WTC11 (cell line): ENCODE measurements at regions not wholly inside any gene's neighbourhood (a gene's known extent, or its start where the extent isn't known, plus 50 kb on each side); places are given as distances from the start of the nearest gene placed in this dataset.

Source experiments
- AFF4 ChIP-seq: sonication (generic); formaldehyde crosslinking; IDR thresholded peaks from 2 replicates; pipeline ENCODE4 v1.8.1; 2023; ENCODE audit warnings: mild to moderate bottlenecking, missing genetic modification reagents, borderline replicate concordance
- ATF3 ChIP-seq: sonication (generic); formaldehyde crosslinking; conservative IDR thresholded peaks from 2 replicates; pipeline ENCODE4 v1.8.1; 2022; ENCODE audit warnings: mild to moderate bottlenecking, missing genetic modification reagents
- CREB1 ChIP-seq: sonication (generic); formaldehyde crosslinking; IDR thresholded peaks from 2 replicates; pipeline ENCODE4 v1.8.0; 2023; ENCODE audit warnings: mild to moderate bottlenecking, missing genetic modification reagents
- ELF4 ChIP-seq: sonication (generic); formaldehyde crosslinking; IDR thresholded peaks from 2 replicates; pipeline ENCODE4 v1.8.1; 2022; ENCODE audit warnings: low read depth, mild to moderate bottlenecking, moderate library complexity, missing genetic modification reagents
- NR1H2 ChIP-seq: sonication (generic); formaldehyde crosslinking; IDR thresholded peaks from 2 replicates; pipeline ENCODE4 v1.9.0; 2021; ENCODE audit warnings: mild to moderate bottlenecking, moderate library complexity, missing genetic modification reagents
- STAT6 ChIP-seq: sonication (generic); formaldehyde crosslinking; conservative IDR thresholded peaks from 2 replicates; pipeline ENCODE4 v1.8.1; 2023; ENCODE audit warnings: mild to moderate bottlenecking, low read depth, missing genetic modification reagents, moderate library complexity
- USF2 ChIP-seq: sonication (generic); formaldehyde crosslinking; IDR thresholded peaks from 2 replicates; pipeline ENCODE4 v1.8.1; 2023; ENCODE audit warnings: mild to moderate bottlenecking, missing genetic modification reagents, moderate library complexity
- ZNF425 ChIP-seq: fragments of 250-450 bp; sonication (Bioruptor Pico); conservative IDR thresholded peaks from 2 replicates; pipeline ENCODE4 v1.9.0; 2021; ENCODE audit warnings: mild to moderate bottlenecking
- TF ChIP-seq, protein P1 (sequence below): fragments of 200-600 bp; IDR thresholded peaks from 2 replicates; pipeline ENCODE4 v1.8.0; 2022; ENCODE audit warnings: antibody characterized with exemption
- TF ChIP-seq, protein P2 (sequence below): sonication (generic); formaldehyde crosslinking; IDR thresholded peaks from 2 replicates; pipeline ENCODE4 v1.8.0; 2022; ENCODE audit warnings: mild to moderate bottlenecking, missing genetic modification reagents

GRCh38 chr12:131314524-131315090 is 360.9 kb downstream of the ADGRD1 start:
- TF ChIP-seq, protein P1, sequence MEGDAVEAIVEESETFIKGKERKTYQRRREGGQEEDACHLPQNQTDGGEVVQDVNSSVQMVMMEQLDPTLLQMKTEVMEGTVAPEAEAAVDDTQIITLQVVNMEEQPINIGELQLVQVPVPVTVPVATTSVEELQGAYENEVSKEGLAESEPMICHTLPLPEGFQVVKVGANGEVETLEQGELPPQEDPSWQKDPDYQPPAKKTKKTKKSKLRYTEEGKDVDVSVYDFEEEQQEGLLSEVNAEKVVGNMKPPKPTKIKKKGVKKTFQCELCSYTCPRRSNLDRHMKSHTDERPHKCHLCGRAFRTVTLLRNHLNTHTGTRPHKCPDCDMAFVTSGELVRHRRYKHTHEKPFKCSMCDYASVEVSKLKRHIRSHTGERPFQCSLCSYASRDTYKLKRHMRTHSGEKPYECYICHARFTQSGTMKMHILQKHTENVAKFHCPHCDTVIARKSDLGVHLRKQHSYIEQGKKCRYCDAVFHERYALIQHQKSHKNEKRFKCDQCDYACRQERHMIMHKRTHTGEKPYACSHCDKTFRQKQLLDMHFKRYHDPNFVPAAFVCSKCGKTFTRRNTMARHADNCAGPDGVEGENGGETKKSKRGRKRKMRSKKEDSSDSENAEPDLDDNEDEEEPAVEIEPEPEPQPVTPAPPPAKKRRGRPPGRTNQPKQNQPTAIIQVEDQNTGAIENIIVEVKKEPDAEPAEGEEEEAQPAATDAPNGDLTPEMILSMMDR: no peak
- TF ChIP-seq USF2 (CRISPR knock-in tag) (no peak), CREB1 (CRISPR knock-in tag) (no peak), STAT6 (no peak), ELF4 (CRISPR knock-in tag) (no peak), ZNF425 (no peak), ATF3 (CRISPR knock-in tag) (no peak), AFF4 (no peak), NR1H2 (CRISPR knock-in tag) (no peak)
- TF ChIP-seq, protein P2, sequence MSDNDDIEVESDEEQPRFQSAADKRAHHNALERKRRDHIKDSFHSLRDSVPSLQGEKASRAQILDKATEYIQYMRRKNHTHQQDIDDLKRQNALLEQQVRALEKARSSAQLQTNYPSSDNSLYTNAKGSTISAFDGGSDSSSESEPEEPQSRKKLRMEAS (CRISPR knock-in tag): no peak
